ENCODE measurements at regions not wholly inside any gene's neighbourhood (a gene's known extent, or its start where the extent isn't known, plus 50 kb on each side); places are given as distances from the start of the nearest gene placed in this dataset.
"Not testable (repeated sequence)": the region's sequence is repeated elsewhere in the genome, so short reads cannot be mapped to it uniquely, and the experiment has no call there.

DNA sequence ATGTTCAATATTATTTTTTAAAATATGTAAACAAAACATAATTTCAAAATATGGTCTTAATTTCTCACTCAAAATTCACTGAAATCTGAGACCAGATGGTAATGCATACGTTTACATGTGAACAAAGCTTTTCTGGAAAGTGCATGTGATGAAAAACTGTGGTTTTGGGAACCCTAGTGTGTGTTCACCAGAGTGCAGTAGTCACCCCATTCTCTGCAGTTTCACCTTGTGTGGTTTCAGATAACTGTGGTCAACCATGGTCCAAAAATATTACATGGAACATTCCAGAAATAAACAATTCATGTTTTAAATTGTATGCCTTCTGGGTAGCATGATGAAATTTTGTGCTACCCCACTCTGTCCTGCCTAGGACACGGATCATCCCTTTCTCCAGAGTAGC, 2021.9 kb downstream of the MRPL39 start:
- Mint-ChIP-seq H3K4me3 (no peak overlapping the region), H3K9me3 (no peaks in the 10 kb centered on the region), H3K27ac (no peak overlapping the region), H3K4me1 (no peaks in the 10 kb centered on the region), H3K36me3 (ENCODE audit: low read depth) (no peaks in the 10 kb centered on the region), H3K27me3 (no peaks in the 10 kb centered on the region)
- ATAC-seq (replicated peaks): no peak

DNA sequence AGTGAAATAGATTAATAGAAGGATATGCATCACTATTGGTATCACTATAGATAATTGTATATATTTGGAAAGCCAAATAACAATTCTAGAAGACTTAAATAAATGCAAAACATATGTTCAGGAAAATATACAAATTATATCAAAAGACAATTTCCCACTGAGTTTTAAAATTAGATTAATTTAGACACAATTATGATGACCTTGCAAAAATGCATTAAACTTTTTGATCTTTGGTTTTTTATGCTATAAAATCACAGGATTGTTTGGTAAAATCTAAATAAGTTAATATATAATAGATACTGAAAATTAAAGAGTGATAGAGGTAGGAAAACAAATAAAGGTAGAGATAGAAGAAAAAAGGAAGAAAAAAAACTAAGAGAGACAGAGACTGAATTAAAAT, 2027.7 kb downstream of the MRPL39 start:
- Mint-ChIP-seq H3K36me3 (ENCODE audit: low read depth) (no peaks in the 10 kb centered on the region), H3K27ac (no peak overlapping the region), H3K4me1 (no peaks in the 10 kb centered on the region), H3K27me3 (no peaks in the 10 kb centered on the region), H3K4me3 (no peak overlapping the region), H3K9me3 (no peaks in the 10 kb centered on the region)
- no peak for ATAC-seq (replicated peaks)

- Mint-ChIP-seq H3K27ac (no peak overlapping the region), H3K27me3 (no peaks in the 10 kb centered on the region), H3K36me3 (ENCODE audit: low read depth) (no peaks in the 10 kb centered on the region), H3K9me3 (no peaks in the 10 kb centered on the region), H3K4me3 (no peak overlapping the region), H3K4me1 (no peaks in the 10 kb centered on the region)
- ATAC-seq (replicated peaks): no peak
Measured at GRCh38 chr21:23578027-23578426, 2029.3 kb downstream of the MRPL39 start.

DNA sequence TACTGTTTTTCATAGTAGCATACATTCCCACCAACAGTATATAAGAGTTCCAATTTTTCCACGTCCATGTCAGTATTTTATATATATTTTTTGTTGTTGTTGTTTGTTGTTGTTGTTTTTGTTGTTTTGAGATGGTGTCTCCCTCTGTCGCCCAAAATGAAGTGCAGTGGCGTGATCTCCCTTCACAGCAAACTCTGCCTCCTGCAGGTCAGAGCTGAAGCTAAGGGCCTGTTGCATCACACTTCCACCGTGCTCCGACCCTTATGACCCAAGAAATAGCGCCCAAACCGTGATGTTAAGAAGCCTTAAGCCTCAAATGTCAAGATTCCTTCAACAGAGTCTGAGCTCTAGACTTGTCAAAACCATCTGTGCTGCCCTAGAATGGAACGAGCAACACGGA, 2032.3 kb downstream of the MRPL39 start:
- Mint-ChIP-seq H3K4me1 (no peaks in the 10 kb centered on the region), H3K27me3 (no peaks in the 10 kb centered on the region), H3K4me3 (no peak overlapping the region), H3K36me3 (ENCODE audit: low read depth) (no peaks in the 10 kb centered on the region), H3K27ac (no peak overlapping the region), H3K9me3 (no peaks in the 10 kb centered on the region)
- ATAC-seq (replicated peaks): no peak

DNA sequence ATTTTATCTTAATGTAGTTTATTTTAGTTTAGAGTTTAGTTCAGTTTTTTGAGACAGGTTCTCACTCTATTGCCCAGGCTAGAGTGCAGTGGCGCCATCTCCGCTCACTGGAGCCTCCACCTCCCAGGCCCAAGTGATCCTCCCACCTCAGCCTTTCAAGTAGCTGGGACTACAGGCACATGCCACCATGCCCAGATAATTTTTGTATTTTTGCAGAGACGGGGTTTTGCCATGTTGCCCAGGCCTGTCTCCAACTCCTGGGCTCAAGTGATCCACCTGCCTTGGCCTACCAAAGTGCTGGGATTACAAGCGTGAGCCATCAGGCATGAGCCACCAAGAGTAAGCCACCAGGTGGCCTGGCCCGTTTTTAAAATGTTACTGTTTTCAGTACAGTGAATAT, 2058.4 kb downstream of the MRPL39 start:
- H3K36me3 Mint-ChIP-seq (ENCODE audit: low read depth); H3K9me3 Mint-ChIP-seq; H3K4me3 Mint-ChIP-seq; H3K27ac Mint-ChIP-seq; ATAC-seq (replicated peaks); H3K27me3 Mint-ChIP-seq; H3K4me1 Mint-ChIP-seq: not testable (repeated sequence)

- Mint-ChIP-seq H3K4me1 (no peaks in the 10 kb centered on the region), H3K9me3 (peaks cover 3% of the 10 kb centered on the region), H3K36me3 (ENCODE audit: low read depth) (no peaks in the 10 kb centered on the region), H3K27ac (no peak overlapping the region), H3K4me3 (no peak overlapping the region), H3K27me3 (no peaks in the 10 kb centered on the region)
- ATAC-seq (replicated peaks): no peak
Measured at GRCh38 chr21:23543333-23543732, 2063.9 kb downstream of the MRPL39 start.

GRCh38 chr21:23542097-23542496, 2065.2 kb downstream of the MRPL39 start:
- Mint-ChIP-seq H3K27ac (no peak overlapping the region), H3K27me3 (no peaks in the 10 kb centered on the region), H3K4me1 (no peaks in the 10 kb centered on the region), H3K36me3 (ENCODE audit: low read depth) (no peaks in the 10 kb centered on the region), H3K9me3 (peaks cover 3% of the 10 kb centered on the region), H3K4me3 (no peak overlapping the region)
- ATAC-seq (replicated peaks): no peak

GRCh38 chr21:23541571-23541970, 2065.7 kb downstream of the MRPL39 start:
- Mint-ChIP-seq H3K4me1 (no peaks in the 10 kb centered on the region), H3K36me3 (ENCODE audit: low read depth) (no peaks in the 10 kb centered on the region), H3K4me3 (no peak overlapping the region), H3K27me3 (no peaks in the 10 kb centered on the region), H3K27ac (no peak overlapping the region), H3K9me3 (peaks cover 3% of the 10 kb centered on the region)
- ATAC-seq (replicated peaks): no peak

- Mint-ChIP-seq H3K4me1 (no peaks in the 10 kb centered on the region), H3K9me3 (no peaks in the 10 kb centered on the region), H3K27me3 (no peaks in the 10 kb centered on the region), H3K27ac (no peak overlapping the region), H3K36me3 (ENCODE audit: low read depth) (no peaks in the 10 kb centered on the region), H3K4me3 (no peak overlapping the region)
- no peak for ATAC-seq (replicated peaks)
Measured at GRCh38 chr21:23534850-23535249, 2072.4 kb downstream of the MRPL39 start.

DNA sequence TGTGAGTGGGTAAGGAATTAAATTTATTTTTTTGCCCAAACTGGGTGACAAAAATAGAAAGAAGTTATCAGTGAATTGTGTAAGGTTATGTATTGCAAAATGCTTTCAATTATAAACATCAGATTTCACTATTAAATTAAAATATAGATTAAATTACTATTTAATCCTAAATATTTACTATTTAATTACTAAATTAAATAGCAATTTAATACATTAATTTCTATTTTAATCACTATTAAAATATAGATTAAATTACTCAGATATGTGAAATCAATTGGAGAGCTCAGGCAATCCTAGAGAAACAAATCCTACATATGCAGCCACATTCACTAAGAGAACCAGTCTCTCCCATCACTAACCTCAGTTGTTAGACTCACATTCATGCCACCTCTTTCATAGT, 2075.8 kb downstream of the MRPL39 start:
- H3K4me3 Mint-ChIP-seq: no peak overlapping the region
- H3K9me3 Mint-ChIP-seq: no peaks in the 10 kb centered on the region
- no peaks in the 10 kb centered on the region for H3K4me1 Mint-ChIP-seq
- no peak overlapping the region for H3K27ac Mint-ChIP-seq
- no peaks in the 10 kb centered on the region for H3K27me3 Mint-ChIP-seq
- H3K36me3 Mint-ChIP-seq (ENCODE audit: low read depth): no peaks in the 10 kb centered on the region
- no peak for ATAC-seq (replicated peaks)

DNA sequence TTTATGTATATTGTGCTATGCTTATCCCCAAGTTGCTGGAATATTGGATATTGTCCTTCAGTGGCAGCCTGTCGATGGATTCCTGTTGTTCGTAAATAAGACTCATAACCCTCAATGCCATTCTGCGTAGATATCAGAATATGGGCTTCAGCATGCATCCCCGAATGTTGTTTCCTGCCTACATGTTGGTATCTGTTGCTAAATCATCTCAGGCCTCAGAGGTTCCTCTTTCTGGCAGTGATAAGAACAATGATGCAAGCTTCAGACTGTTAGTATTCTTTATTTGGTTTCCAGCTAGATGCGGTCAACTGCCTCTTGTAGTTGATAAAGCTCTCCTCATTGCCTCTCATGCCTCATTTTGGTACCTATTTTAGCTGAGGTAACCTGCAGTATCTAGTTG, 2082.6 kb downstream of the MRPL39 start:
- H3K4me1 Mint-ChIP-seq: no peaks in the 10 kb centered on the region
- no peaks in the 10 kb centered on the region for H3K36me3 Mint-ChIP-seq (ENCODE audit: low read depth)
- ATAC-seq (replicated peaks): no peak
- H3K27me3 Mint-ChIP-seq: no peaks in the 10 kb centered on the region
- no peaks in the 10 kb centered on the region for H3K9me3 Mint-ChIP-seq
- no peak overlapping the region for H3K27ac Mint-ChIP-seq
- no peak overlapping the region for H3K4me3 Mint-ChIP-seq

DNA sequence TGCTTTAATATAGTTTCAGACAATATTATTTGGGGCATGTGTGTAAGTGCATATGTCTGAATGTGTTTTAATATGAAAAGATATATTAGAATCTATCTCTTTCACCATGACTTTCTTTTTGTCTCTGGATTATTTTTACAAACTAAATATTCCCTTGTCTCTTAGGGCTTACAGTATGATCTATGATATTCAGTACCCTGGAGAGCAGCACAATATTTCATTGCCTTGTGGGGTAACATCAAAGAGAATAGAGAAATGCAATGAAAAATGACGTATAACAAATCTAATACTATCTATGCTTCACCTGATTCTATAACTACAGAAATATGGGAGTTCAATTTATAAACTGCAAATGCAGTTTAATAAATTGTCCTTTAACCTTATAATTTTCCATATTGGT, 2084.5 kb downstream of the MRPL39 start:
- Mint-ChIP-seq H3K9me3 (no peaks in the 10 kb centered on the region), H3K36me3 (ENCODE audit: low read depth) (no peaks in the 10 kb centered on the region), H3K27me3 (no peaks in the 10 kb centered on the region), H3K4me3 (no peak overlapping the region), H3K4me1 (no peaks in the 10 kb centered on the region), H3K27ac (no peak overlapping the region)
- ATAC-seq (replicated peaks): no peak

- H3K27ac Mint-ChIP-seq: no peak overlapping the region
- H3K9me3 Mint-ChIP-seq: no peaks in the 10 kb centered on the region
- no peaks in the 10 kb centered on the region for H3K36me3 Mint-ChIP-seq (ENCODE audit: low read depth)
- no peaks in the 10 kb centered on the region for H3K4me1 Mint-ChIP-seq
- no peaks in the 10 kb centered on the region for H3K27me3 Mint-ChIP-seq
- ATAC-seq (replicated peaks): no peak
- no peak overlapping the region for H3K4me3 Mint-ChIP-seq
Measured at GRCh38 chr21:23507501-23507900, 2099.8 kb downstream of the MRPL39 start.

GRCh38 chr21:23496729-23497128, 2110.6 kb downstream of the MRPL39 start:
- Mint-ChIP-seq H3K4me1 (no peaks in the 10 kb centered on the region), H3K4me3 (no peak overlapping the region)

GRCh38 chr21:23488245-23488644, 2119.0 kb downstream of the MRPL39 start:
- H3K4me3 Mint-ChIP-seq: no peak overlapping the region
- no peak overlapping the region for H3K27ac Mint-ChIP-seq
- no peaks in the 10 kb centered on the region for H3K4me1 Mint-ChIP-seq
- H3K27me3 Mint-ChIP-seq: no peaks in the 10 kb centered on the region
- no peaks in the 10 kb centered on the region for H3K36me3 Mint-ChIP-seq (ENCODE audit: low read depth)
- ATAC-seq (replicated peaks): no peak
- peaks cover 8% of the 10 kb centered on the region for H3K9me3 Mint-ChIP-seq

More at GRCh38 chr21:23496729-23497128, 2110.6 kb downstream of the MRPL39 start:
- Mint-ChIP-seq H3K27ac (no peak overlapping the region), H3K36me3 (ENCODE audit: low read depth) (no peaks in the 10 kb centered on the region), H3K9me3 (peaks cover 9% of the 10 kb centered on the region), H3K27me3 (no peaks in the 10 kb centered on the region)
- ATAC-seq (replicated peaks): no peak

- ATAC-seq (replicated peaks): no peak
- H3K27ac Mint-ChIP-seq: no peak overlapping the region
- no peaks in the 10 kb centered on the region for H3K4me1 Mint-ChIP-seq
- no peaks in the 10 kb centered on the region for H3K9me3 Mint-ChIP-seq
- H3K36me3 Mint-ChIP-seq (ENCODE audit: low read depth): no peaks in the 10 kb centered on the region
- H3K4me3 Mint-ChIP-seq: no peak overlapping the region
- no peaks in the 10 kb centered on the region for H3K27me3 Mint-ChIP-seq
Measured at GRCh38 chr21:23480591-23481270, 2126.6 kb downstream of the MRPL39 start.
